H9 (cell line): ENCODE measurements at regions not wholly inside any gene's neighbourhood (a gene's known extent, or its start where the extent isn't known, plus 50 kb on each side); places are given as distances from the start of the nearest gene placed in this dataset.

ENCODE experiments used
- DNase-seq: peaks from one replicate; pipeline ENCODE4 v3.0.0-alpha.2; 2017
- H2AFZ ChIP-seq: one replicate; pipeline ENCODE4 v1.6.1; 2013; ENCODE audit warnings: mild to moderate bottlenecking, low read length, control low read depth, moderate library complexity
- H2AK5ac ChIP-seq: 2 replicates; pipeline ENCODE4 v1.6.1; 2013; ENCODE audit warnings: low read length, control low read depth, mixed read lengths; ENCODE audit not compliant: insufficient read length
- H2BK120ac ChIP-seq: one replicate; pipeline ENCODE4 v1.6.1; 2013; ENCODE audit warnings: low read depth, mild to moderate bottlenecking, low read length, control low read depth, inconsistent platforms; ENCODE audit not compliant: poor library complexity, severe bottlenecking
- H2BK12ac ChIP-seq: 2 replicates; pipeline ENCODE4 v1.6.1; 2013; ENCODE audit warnings: low read length, control low read depth, mixed read lengths, low read depth; ENCODE audit not compliant: insufficient read length
- H2BK15ac ChIP-seq: 2 replicates; pipeline ENCODE4 v1.6.1; 2013; ENCODE audit warnings: low read depth, low read length, control low read depth
- H2BK20ac ChIP-seq: one replicate; pipeline ENCODE4 v1.6.1; 2013; ENCODE audit warnings: low read depth, mild to moderate bottlenecking, low read length, control low read depth, inconsistent platforms; ENCODE audit not compliant: poor library complexity, severe bottlenecking
- H2BK5ac ChIP-seq: 2 replicates; pipeline ENCODE4 v1.6.1; 2013; ENCODE audit warnings: low read length, control low read depth, mixed read lengths; ENCODE audit not compliant: insufficient read length
- H3K14ac ChIP-seq: 2 replicates; pipeline ENCODE4 v1.6.1; 2013; ENCODE audit warnings: low read length, control low read depth; ENCODE audit not compliant: insufficient read depth
- H3K18ac ChIP-seq: 2 replicates; pipeline ENCODE4 v1.6.1; 2013; ENCODE audit warnings: low read depth, mild to moderate bottlenecking, mixed read lengths, low read length, control low read depth; ENCODE audit not compliant: insufficient read length
- H3K23ac ChIP-seq: 2 replicates; pipeline ENCODE4 v1.6.1; 2013; ENCODE audit warnings: low read length, control low read depth, mixed read lengths, low read depth; ENCODE audit not compliant: insufficient read length
- H3K23me2 ChIP-seq: 2 replicates; pipeline ENCODE4 v1.6.1; 2013; ENCODE audit warnings: low read depth, mild to moderate bottlenecking, mixed read lengths, low read length, control low read depth; ENCODE audit not compliant: insufficient read length, poor library complexity, severe bottlenecking
- H3K27ac ChIP-seq: 2 replicates; pipeline ENCODE4 v1.5.1; 2013; ENCODE audit warnings: low read length, control low read depth, mixed read lengths, low read depth; ENCODE audit not compliant: insufficient read length
- H3K27me3 ChIP-seq: 2 replicates; pipeline ENCODE4 v1.6.1; 2013; ENCODE audit warnings: low read length, control low read depth, inconsistent platforms; ENCODE audit not compliant: insufficient read depth
- H3K4ac ChIP-seq: 2 replicates; pipeline ENCODE4 v1.6.1; 2013; ENCODE audit warnings: low read depth, mild to moderate bottlenecking, control low read depth, inconsistent platforms, low read length, moderate library complexity
- H3K4me1 ChIP-seq: 2 replicates; pipeline ENCODE4 v1.6.1; 2013; ENCODE audit warnings: low read length, control low read depth, inconsistent platforms; ENCODE audit not compliant: insufficient read depth
- H3K4me2 ChIP-seq: 2 replicates; pipeline ENCODE4 v1.6.1; 2013; ENCODE audit warnings: low read length, control low read depth, mixed read lengths; ENCODE audit not compliant: insufficient read length, insufficient read depth
- H3K56ac ChIP-seq: 2 replicates; pipeline ENCODE4 v1.6.1; 2013; ENCODE audit warnings: low read depth, mild to moderate bottlenecking, mixed read lengths, low read length, control low read depth; ENCODE audit not compliant: insufficient read length
- H3K79me1 ChIP-seq: 2 replicates; pipeline ENCODE4 v1.6.1; 2013; ENCODE audit warnings: low read depth, mild to moderate bottlenecking, moderate library complexity, low read length, control low read depth, inconsistent platforms; ENCODE audit not compliant: insufficient read depth, poor library complexity, severe bottlenecking
- H3K79me2 ChIP-seq: 2 replicates; pipeline ENCODE4 v1.6.1; 2013; ENCODE audit warnings: low read length, control low read depth, inconsistent platforms; ENCODE audit not compliant: insufficient read depth
- H3K9ac ChIP-seq: 2 replicates; pipeline ENCODE4 v1.6.1; 2013; ENCODE audit warnings: low read length, control low read depth, mixed read lengths; ENCODE audit not compliant: insufficient read length; ENCODE audit errors: extremely low read depth
- H3K9me3 ChIP-seq: one replicate; pipeline ENCODE4 v1.6.1; 2013; ENCODE audit warnings: low read depth, low read length, inconsistent platforms; ENCODE audit not compliant: control insufficient read depth
- H3T11ph ChIP-seq: one replicate; pipeline ENCODE4 v1.6.1; 2013; ENCODE audit warnings: mild to moderate bottlenecking, low read length, control low read depth, inconsistent platforms
- H4K20me1 ChIP-seq: one replicate; pipeline ENCODE4 v1.6.1; 2013; ENCODE audit not compliant: control insufficient read depth, insufficient read length, insufficient read depth
- H4K5ac ChIP-seq: 2 replicates; pipeline ENCODE4 v1.6.1; 2013; ENCODE audit warnings: low read depth, mild to moderate bottlenecking, mixed read lengths, low read length, control low read depth; ENCODE audit not compliant: insufficient read length
- H4K8ac ChIP-seq: replicated peaks from 2 replicates; pipeline ENCODE4 v1.6.1; 2013; ENCODE audit warnings: low read length, control low read depth, mixed read lengths, low read depth; ENCODE audit not compliant: insufficient read length
- H4K91ac ChIP-seq: 2 replicates; pipeline ENCODE4 v1.6.1; 2013; ENCODE audit warnings: low read depth, mild to moderate bottlenecking, moderate library complexity, mixed read lengths, low read length, control low read depth; ENCODE audit not compliant: insufficient read length
- H3K27ac Mint-ChIP-seq, 3 experiments: 2 replicates in 2 of 3; 3 replicates in 1 of 3; pipeline ENCODE4 v1.8.0; 2020 to 2021; ENCODE audit warnings: mixed read lengths in 3 of 3, mild to moderate bottlenecking in 1 of 3, moderate library complexity in 1 of 3
- H3K27me3 Mint-ChIP-seq: 2 replicates; pipeline ENCODE4 v1.8.0; 2021; ENCODE audit warnings: low read depth, mild to moderate bottlenecking, moderate library complexity, mixed read lengths
- H3K36me3 Mint-ChIP-seq, 3 experiments: 2 replicates in 2 of 3; 3 replicates in 1 of 3; pipeline ENCODE4 v1.8.0; 2020 to 2021; ENCODE audit warnings: low read depth in 3 of 3, mixed read lengths in 3 of 3; ENCODE audit not compliant: insufficient read depth in 1 of 3
- H3K4me1 Mint-ChIP-seq, 2 experiments: 2 replicates each; pipeline ENCODE4 v1.8.0; 2020; ENCODE audit warnings: mixed read lengths in 2 of 2
- H3K4me3 Mint-ChIP-seq, 2 experiments: 2 replicates in 1 of 2; 3 replicates in 1 of 2; pipeline ENCODE4 v1.8.0; 2020 to 2021; ENCODE audit warnings: mild to moderate bottlenecking in 2 of 2, mixed read lengths in 2 of 2, moderate library complexity in 1 of 2
- H3K9me3 Mint-ChIP-seq, 2 experiments: 2 replicates in 1 of 2; 3 replicates in 1 of 2; pipeline ENCODE4 v1.8.0; 2020; ENCODE audit warnings: mild to moderate bottlenecking in 2 of 2, mixed read lengths in 2 of 2, moderate library complexity in 1 of 2
- TF ChIP-seq, protein P1 (sequence below): fragments of 200-600 bp; sonication (generic); conservative IDR thresholded peaks from 3 replicates; pipeline ENCODE4 v1.8.0; 2021; ENCODE audit warnings: antibody characterized with exemption, mild to moderate bottlenecking

DNA sequence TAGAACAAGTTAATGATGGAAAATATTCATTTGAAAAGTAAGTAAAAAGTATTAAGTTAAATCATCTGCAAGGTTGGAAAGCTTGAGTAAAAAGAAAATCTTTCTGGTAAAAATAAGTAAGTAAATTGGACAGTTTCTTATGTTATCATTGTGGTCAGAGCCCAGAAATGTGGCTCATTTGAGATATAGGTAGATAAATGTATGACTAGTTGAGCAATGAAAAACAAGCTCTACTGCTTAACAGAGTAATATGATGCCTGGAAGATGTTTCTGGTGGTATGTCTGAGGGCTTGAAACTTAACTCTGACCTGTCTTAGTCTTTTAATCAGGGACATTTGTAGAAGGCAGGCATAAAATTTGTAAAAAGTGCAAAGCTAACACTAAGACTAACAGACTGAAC lies 444.0 kb downstream of the MFSD1 start:
- TF ChIP-seq, protein P1, sequence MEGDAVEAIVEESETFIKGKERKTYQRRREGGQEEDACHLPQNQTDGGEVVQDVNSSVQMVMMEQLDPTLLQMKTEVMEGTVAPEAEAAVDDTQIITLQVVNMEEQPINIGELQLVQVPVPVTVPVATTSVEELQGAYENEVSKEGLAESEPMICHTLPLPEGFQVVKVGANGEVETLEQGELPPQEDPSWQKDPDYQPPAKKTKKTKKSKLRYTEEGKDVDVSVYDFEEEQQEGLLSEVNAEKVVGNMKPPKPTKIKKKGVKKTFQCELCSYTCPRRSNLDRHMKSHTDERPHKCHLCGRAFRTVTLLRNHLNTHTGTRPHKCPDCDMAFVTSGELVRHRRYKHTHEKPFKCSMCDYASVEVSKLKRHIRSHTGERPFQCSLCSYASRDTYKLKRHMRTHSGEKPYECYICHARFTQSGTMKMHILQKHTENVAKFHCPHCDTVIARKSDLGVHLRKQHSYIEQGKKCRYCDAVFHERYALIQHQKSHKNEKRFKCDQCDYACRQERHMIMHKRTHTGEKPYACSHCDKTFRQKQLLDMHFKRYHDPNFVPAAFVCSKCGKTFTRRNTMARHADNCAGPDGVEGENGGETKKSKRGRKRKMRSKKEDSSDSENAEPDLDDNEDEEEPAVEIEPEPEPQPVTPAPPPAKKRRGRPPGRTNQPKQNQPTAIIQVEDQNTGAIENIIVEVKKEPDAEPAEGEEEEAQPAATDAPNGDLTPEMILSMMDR, result no peak
- Histone ChIP-seq H3K23ac (no peak overlapping the region), H3K18ac (no peak overlapping the region), H3K79me2 (no peaks in the 10 kb centered on the region), H2BK20ac (no peak overlapping the region), H3K4me1 (no peaks in the 10 kb centered on the region), H4K91ac (no peak overlapping the region), H3K4me2 (no peak overlapping the region), H3K14ac (no peak overlapping the region), H3K4ac (no peak overlapping the region), H2AK5ac (no peak overlapping the region), H2BK12ac (no peak overlapping the region), H3K9ac (no peak overlapping the region), H3K27ac (no peak overlapping the region), H4K8ac (no peak overlapping the region), H3K79me1 (no peaks in the 10 kb centered on the region), H3K56ac (no peak overlapping the region), H4K20me1 (no peaks in the 10 kb centered on the region), H3K9me3 (no peaks in the 10 kb centered on the region), H4K5ac (no peak overlapping the region), H2BK120ac (no peak overlapping the region), H3T11ph (no peak overlapping the region), H3K27me3 (no peaks in the 10 kb centered on the region), H3K23me2 (no peaks in the 10 kb centered on the region), H2AFZ (no peak overlapping the region), H2BK15ac (no peak overlapping the region), H2BK5ac (no peak overlapping the region)
- DNase-seq, result no peak
- Mint-ChIP-seq H3K36me3 (no peaks in the 10 kb centered on the region), H3K27ac (no peak overlapping the region), H3K27me3 (no peaks in the 10 kb centered on the region; the same call in 1 of the 2 replicates), H3K4me1 (no peaks in the 10 kb centered on the region), H3K9me3 (no peaks in the 10 kb centered on the region), H3K4me3 (no peak overlapping the region)
